ENCODE measurements at regions not wholly inside any gene's neighbourhood (a gene's known extent, or its start where the extent isn't known, plus 50 kb on each side); places are given as distances from the start of the nearest gene placed in this dataset.

DNA sequence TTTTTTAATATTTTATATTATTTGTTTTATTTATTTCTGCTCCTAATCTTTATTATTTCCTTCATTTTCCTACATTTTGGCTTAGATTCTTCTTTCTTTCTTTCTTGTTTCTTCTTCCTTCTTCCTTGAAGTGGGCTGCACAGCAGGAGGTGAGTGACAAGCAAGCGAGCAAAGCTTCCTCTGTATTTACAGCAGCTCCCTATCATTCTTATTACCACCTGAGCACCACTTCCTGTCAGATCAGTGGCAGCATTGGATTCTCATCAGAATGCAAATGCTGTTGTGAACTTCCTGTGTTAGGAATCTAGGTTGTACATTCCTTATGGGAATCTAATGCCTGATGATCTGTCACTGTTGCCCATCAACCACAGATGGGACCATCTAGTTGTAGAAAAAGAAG is 784.9 kb upstream of the LUZP2 start:
- H3K36me3 ChIP-seq: no peaks in the 10 kb centered on the region
- H3K4me1 ChIP-seq: no peaks in the 10 kb centered on the region
- no peak for DNase-seq
- 81% methylated on average over 1 of the region's 1 CpG; no CpG with 5 or more reads in 1 of the 2 donors for WGBS, 2 donors
- intact Hi-C loops (cut with DNase I): no loop called here
- no peak overlapping the region for H3K27ac ChIP-seq
- TF ChIP-seq POLR2A (IDR thresholded peaks at IDR 0.05): no peak
- TF ChIP-seq, protein P1, sequence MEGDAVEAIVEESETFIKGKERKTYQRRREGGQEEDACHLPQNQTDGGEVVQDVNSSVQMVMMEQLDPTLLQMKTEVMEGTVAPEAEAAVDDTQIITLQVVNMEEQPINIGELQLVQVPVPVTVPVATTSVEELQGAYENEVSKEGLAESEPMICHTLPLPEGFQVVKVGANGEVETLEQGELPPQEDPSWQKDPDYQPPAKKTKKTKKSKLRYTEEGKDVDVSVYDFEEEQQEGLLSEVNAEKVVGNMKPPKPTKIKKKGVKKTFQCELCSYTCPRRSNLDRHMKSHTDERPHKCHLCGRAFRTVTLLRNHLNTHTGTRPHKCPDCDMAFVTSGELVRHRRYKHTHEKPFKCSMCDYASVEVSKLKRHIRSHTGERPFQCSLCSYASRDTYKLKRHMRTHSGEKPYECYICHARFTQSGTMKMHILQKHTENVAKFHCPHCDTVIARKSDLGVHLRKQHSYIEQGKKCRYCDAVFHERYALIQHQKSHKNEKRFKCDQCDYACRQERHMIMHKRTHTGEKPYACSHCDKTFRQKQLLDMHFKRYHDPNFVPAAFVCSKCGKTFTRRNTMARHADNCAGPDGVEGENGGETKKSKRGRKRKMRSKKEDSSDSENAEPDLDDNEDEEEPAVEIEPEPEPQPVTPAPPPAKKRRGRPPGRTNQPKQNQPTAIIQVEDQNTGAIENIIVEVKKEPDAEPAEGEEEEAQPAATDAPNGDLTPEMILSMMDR (IDR thresholded peaks at IDR 0.05): no peak
- no peak overlapping the region for H3K4me3 ChIP-seq
- H3K9me3 ChIP-seq: peaks cover 0 to 3% (median 0%) of the 10 kb centered on the region in 3 donors
- H3K27me3 ChIP-seq: no peaks in the 10 kb centered on the region

DNA sequence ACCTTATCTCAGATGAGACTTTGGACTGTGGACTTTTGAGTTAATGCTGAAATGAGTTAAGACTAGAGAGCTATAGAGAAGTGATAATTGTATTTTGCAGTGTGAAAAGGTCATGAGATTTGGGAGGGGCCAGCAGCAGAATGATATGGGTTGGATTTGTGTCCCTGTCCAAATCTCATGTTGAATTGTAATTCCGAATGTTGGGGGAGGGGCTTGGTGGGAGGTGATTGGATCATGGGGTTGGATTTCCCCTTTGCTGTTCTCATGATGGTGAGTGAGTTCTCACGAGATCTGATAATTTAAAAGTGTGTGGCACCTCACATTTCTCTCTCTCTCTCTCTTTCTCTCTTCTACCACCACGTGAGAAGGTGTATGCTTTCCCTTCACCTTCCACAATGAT is 777.8 kb upstream of the LUZP2 start:
- 61 to 73% methylated on average over 3 of the region's 3 CpGs for WGBS, 2 donors
- Histone ChIP-seq H3K4me1 (no peaks in the 10 kb centered on the region), H3K4me3 (no peak overlapping the region), H3K27me3 (no peaks in the 10 kb centered on the region), H3K9me3 (peaks cover 0 to 9% (median 3%) of the 10 kb centered on the region in 3 donors), H3K36me3 (no peaks in the 10 kb centered on the region), H3K27ac (no peak overlapping the region)
- DNase-seq: no peak
- no peak for TF ChIP-seq POLR2A (IDR thresholded peaks at IDR 0.05)
- TF ChIP-seq, protein P1 (IDR thresholded peaks at IDR 0.05): no peak
- intact Hi-C loops (cut with DNase I): no loop called here

DNA sequence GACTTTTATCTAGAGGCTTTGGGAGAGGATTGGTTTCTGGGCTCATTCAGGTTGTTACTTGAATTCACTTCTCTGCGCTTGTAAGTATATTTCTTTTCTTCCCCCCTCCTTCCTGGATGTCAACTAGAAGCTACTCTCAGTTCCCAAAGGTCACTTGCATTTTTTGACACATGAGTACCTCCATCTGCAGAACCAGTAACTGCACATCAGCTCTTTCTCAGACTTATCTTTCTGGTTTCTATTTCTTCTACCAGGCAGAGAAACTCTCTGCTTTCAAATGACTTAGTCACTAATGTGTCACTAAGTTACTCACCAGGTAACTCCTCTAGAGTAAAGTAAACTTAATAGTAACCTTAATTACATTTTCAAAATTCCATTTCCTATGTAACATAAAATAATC is 773.0 kb upstream of the LUZP2 start:
- H3K36me3 ChIP-seq: no peaks in the 10 kb centered on the region
- H3K4me1 ChIP-seq: no peaks in the 10 kb centered on the region
- intact Hi-C loops (cut with DNase I): no loop called here
- no peak overlapping the region for H3K27ac ChIP-seq
- TF ChIP-seq, protein P1 (IDR thresholded peaks at IDR 0.05): no peak
- no peak for TF ChIP-seq POLR2A (IDR thresholded peaks at IDR 0.05)
- H3K4me3 ChIP-seq: no peak overlapping the region
- DNase-seq: no peak
- whole genome bisulfite sequencing, 2 donors: 70 to 81% methylated on average over 1 of the region's 1 CpG
- H3K9me3 ChIP-seq: no peaks in the 10 kb centered on the region
- H3K27me3 ChIP-seq: no peaks in the 10 kb centered on the region

DNA sequence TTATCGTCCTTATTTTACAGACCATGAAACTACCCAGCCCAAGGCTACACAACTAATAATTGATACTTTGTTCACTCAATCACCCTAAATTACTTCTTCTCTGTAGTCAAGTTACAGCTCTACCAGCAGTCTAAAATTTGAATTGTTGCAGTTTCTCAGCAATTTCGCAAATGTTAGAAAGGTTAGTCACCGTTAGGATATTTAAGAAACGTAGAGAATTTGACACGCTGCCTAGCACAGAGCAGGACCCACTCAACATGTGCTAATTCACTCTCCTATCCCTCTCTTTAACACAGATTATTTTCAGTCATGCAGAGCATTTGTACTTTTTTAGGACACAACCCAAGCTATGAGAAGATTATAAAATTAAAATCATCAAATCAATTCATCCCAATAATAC is 771.1 kb upstream of the LUZP2 start:
- 84 to 93% methylated on average over 5 of the region's 5 CpGs for WGBS, 2 donors
- no peak for TF ChIP-seq POLR2A (IDR thresholded peaks at IDR 0.05)
- TF ChIP-seq, protein P1 (IDR thresholded peaks at IDR 0.05): no peak
- H3K36me3 ChIP-seq: no peaks in the 10 kb centered on the region
- H3K27ac ChIP-seq: no peak overlapping the region
- intact Hi-C loops (cut with DNase I): no loop called here
- DNase-seq: no peak
- H3K4me3 ChIP-seq: no peak overlapping the region
- no peaks in the 10 kb centered on the region for H3K27me3 ChIP-seq
- peaks cover 0 to 5% (median 0%) of the 10 kb centered on the region in 3 donors for H3K9me3 ChIP-seq
- H3K4me1 ChIP-seq: no peaks in the 10 kb centered on the region

DNA sequence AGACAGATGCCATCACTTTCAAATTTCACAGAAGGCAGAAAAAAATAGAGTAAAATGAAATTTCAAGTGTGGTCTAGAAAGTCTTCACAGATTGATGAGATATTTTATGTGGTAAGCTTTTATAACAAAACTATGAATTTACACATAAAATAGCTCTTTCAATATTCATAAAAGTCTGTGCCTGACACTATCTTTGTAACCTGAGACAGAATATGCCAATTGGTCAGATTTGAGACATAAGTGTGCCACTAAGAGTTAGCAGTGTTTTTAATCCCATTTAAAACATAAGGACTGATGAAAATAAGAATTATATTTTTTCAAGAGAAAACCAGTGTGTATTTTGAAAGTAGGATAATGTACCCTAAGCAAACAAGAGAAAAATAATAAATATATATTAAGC is 769.5 kb upstream of the LUZP2 start:
- TF ChIP-seq, protein P1 (IDR thresholded peaks at IDR 0.05): no peak
- no peak for TF ChIP-seq POLR2A (IDR thresholded peaks at IDR 0.05)
- intact Hi-C loops (cut with DNase I): no loop called here
- Histone ChIP-seq H3K4me1 (no peaks in the 10 kb centered on the region), H3K4me3 (no peak overlapping the region), H3K27ac (no peak overlapping the region), H3K27me3 (no peaks in the 10 kb centered on the region), H3K9me3 (peaks cover 0 to 10% (median 6%) of the 10 kb centered on the region in 3 donors), H3K36me3 (no peaks in the 10 kb centered on the region)
- DNase-seq: no peak

Measured in esophagus squamous epithelium (tissue), 5 donors.